Adrenal gland (tissue), 9 donors: ENCODE measurements at regions not wholly inside any gene's neighbourhood (a gene's known extent, or its start where the extent isn't known, plus 50 kb on each side); places are given as distances from the start of the nearest gene placed in this dataset.

ENCODE experiments used
- DNase-seq, 7 donors: peaks; one replicate each; pipeline ENCODE4 v3.0.0-alpha.2; 2019 to 2020
- H3K27ac ChIP-seq, 5 donors: fragments of 200-600 bp; sonication (generic) in 4 of 5; 1 replicate in 3 of 5; 2 replicates in 2 of 5; pipeline versions ENCODE4 v1.5.1 to v1.8.0; 2016 to 2020; ENCODE audit warnings: mild to moderate bottlenecking in 1 of 5
- H3K27me3 ChIP-seq: fragments of 200-600 bp; 2 replicates; pipeline ENCODE4 v1.8.0; 2021
- H3K36me3 ChIP-seq, 2 donors: fragments of 200-600 bp; replicated peaks in 1 of 2; 1 replicate in 1 of 2; 2 replicates in 1 of 2; pipeline versions ENCODE4 v1.5.1 to v1.8.0; 2018 to 2022
- H3K4me1 ChIP-seq, 2 donors: fragments of 200-600 bp; replicated peaks in 1 of 2; 1 replicate in 1 of 2; 2 replicates in 1 of 2; pipeline versions ENCODE4 v1.5.1 to v1.8.0; 2018 to 2021
- H3K4me3 ChIP-seq, 4 donors: fragments of 200-600 bp; sonication (generic) in 3 of 4; one replicate each; pipeline ENCODE4 v1.5.1; 2016 to 2018
- H3K9me3 ChIP-seq, 3 donors: fragments of 200-600 bp; sonication (generic) in 1 of 3; replicated peaks in 1 of 3; 1 replicate in 2 of 3; 2 replicates in 1 of 3; pipeline versions ENCODE4 v1.5.1 to v1.8.0; 2016 to 2021
- CTCF ChIP-seq, 6 experiments: fragments of 450-650 bp in 4 of 6; fragments of 200-600 bp in 2 of 6; sonication (generic) in 1 of 6; IDR thresholded peaks; 1 replicate in 5 of 6; 2 replicates in 1 of 6; pipeline versions ENCODE4 v1.5.1 to v1.8.0; 2016 to 2021; ENCODE audit warnings: antibody characterized with exemption in 6 of 6, mild to moderate bottlenecking in 2 of 6, moderate library complexity in 1 of 6
- POLR2A ChIP-seq, 2 donors: fragments of 450-650 bp; IDR thresholded peaks; one replicate each; pipeline ENCODE4 v1.6.1; 2017; ENCODE audit warnings: antibody characterized with exemption in 2 of 2, mild to moderate bottlenecking in 2 of 2, moderate library complexity in 1 of 2
- WGBS, 4 donors: extraction: QIAGEN DNeasy Blood & Tissue Kit in 2 of 4; methylation state at CpG; one replicate each; pipeline versions ENCODE4 v1.1.5 to v1.1.7; 2013 to 2017; 5-methylcytosine and 5-hydroxymethylcytosine counted together
- intact Hi-C, 2 donors: fragments of 100-400 bp; cut with DNase I; formaldehyde crosslinking; loops; one replicate each; pipeline versions ENCODE4 v1.14.1 to v1.15.0; 2022 to 2023
- donor health status: healthy with polysubstance abuse.
- donor health status: Bipolar disorder and iron deficiency.
- donor health status: DM: yes; HTN: yes; CAD: no.
- donor health status: DM: no; HTN: no; CAD: no.
- donor health status: DM: no; HTN: no; CAD: no.

DNA sequence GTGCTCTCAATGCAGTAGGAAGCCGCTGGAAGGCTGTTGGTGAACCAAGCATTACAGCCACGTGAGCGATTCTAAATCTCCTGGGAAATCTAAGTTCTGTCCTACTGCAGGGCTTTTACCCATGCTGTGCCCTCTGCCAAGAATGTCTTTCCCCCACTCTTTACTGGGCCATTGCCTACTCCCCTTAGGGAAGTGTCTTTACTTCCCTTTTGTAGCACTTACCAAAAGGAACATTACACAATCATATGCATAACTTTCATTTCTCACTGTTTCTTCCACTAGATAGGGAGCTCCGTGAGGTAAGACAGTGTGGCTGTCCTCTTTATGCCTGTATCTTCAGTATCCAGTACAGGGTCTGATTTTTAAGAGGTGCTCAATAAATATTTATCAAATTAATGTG, 241.7 kb upstream of the NR4A3 start:
- intact Hi-C loops, result no loop called here

GRCh38 chr9:99582814-99583213, 238.9 kb upstream of the NR4A3 start:
- Histone ChIP-seq H3K9me3 (no peaks in the 10 kb centered on the region), H3K4me3 (no peak overlapping the region), H3K27ac (no peak overlapping the region), H3K36me3 (no peaks in the 10 kb centered on the region), H3K4me1 (no peaks in the 10 kb centered on the region), H3K27me3 (no peaks in the 10 kb centered on the region)
- intact Hi-C loops, result no loop called here
- TF ChIP-seq POLR2A (IDR thresholded peaks at IDR 0.05) (no peak), CTCF (IDR thresholded peaks at IDR 0.05) (no peak)
- WGBS, 4 donors, result 85 to 88% (median 86%) methylated on average over 6 of the region's 6 CpGs
- DNase-seq, result no peak

More for the DNA sequence above, 241.7 kb upstream of the NR4A3 start:
- peak in 2 of 7 donors; percentile 28 to 40 for DNase-seq
- no peaks in the 10 kb centered on the region for H3K36me3 ChIP-seq
- H3K4me3 ChIP-seq, result no peak overlapping the region
- H3K27me3 ChIP-seq, result no peaks in the 10 kb centered on the region
- no peak overlapping the region for H3K27ac ChIP-seq
- WGBS, 4 donors, result 65 to 91% (median 77%) methylated on average over 4 of the region's 4 CpGs
- TF ChIP-seq POLR2A (IDR thresholded peaks at IDR 0.05) (no peak), CTCF (IDR thresholded peaks at IDR 0.05) (no peak)
- no peaks in the 10 kb centered on the region for H3K9me3 ChIP-seq
- H3K4me1 ChIP-seq, result no peaks in the 10 kb centered on the region

- WGBS, 4 donors, result 66 to 70% (median 68%) methylated on average over 3 of the region's 3 CpGs
- TF ChIP-seq POLR2A (IDR thresholded peaks at IDR 0.05), result no peak
- TF ChIP-seq CTCF (IDR thresholded peaks at IDR 0.05), result no peak
- peaks cover 0 to 8% of the 10 kb centered on the region in 2 donors for H3K4me1 ChIP-seq
Observed at GRCh38 chr9:99588299-99588698, 233.4 kb upstream of the NR4A3 start.

GRCh38 chr9:99588747-99589146, 232.9 kb upstream of the NR4A3 start:
- Histone ChIP-seq H3K27ac (no peak overlapping the region), H3K4me1 (peaks cover 0 to 13% of the 10 kb centered on the region in 2 donors), H3K36me3 (no peaks in the 10 kb centered on the region), H3K9me3 (no peaks in the 10 kb centered on the region), H3K4me3 (no peak overlapping the region), H3K27me3 (no peaks in the 10 kb centered on the region)
- no peak for TF ChIP-seq CTCF (IDR thresholded peaks at IDR 0.05)
- no peak for TF ChIP-seq POLR2A (IDR thresholded peaks at IDR 0.05)
- WGBS, 4 donors, result 96 to 100% (median 98%) methylated on average over 2 of the region's 2 CpGs
- intact Hi-C loops, result no loop called here
- DNase-seq, result no peak

More at GRCh38 chr9:99588299-99588698, 233.4 kb upstream of the NR4A3 start:
- Histone ChIP-seq H3K27ac (no peak overlapping the region), H3K27me3 (no peaks in the 10 kb centered on the region), H3K4me3 (no peak overlapping the region), H3K9me3 (no peaks in the 10 kb centered on the region), H3K36me3 (no peaks in the 10 kb centered on the region)
- no peak for DNase-seq
- intact Hi-C loops, result no loop called here
